ENCODE measurements at regions not wholly inside any gene's neighbourhood (a gene's known extent, or its start where the extent isn't known, plus 50 kb on each side); places are given as distances from the start of the nearest gene placed in this dataset.
"Not testable (repeated sequence)": the region's sequence is repeated elsewhere in the genome, so short reads cannot be mapped to it uniquely, and the experiment has no call there.

- no peaks in the 10 kb centered on the region for H3K4me1 Mint-ChIP-seq
- H3K27me3 Mint-ChIP-seq, result peaks cover 8% of the 10 kb centered on the region
- ATAC-seq, result no peak
- no peak overlapping the region for H3K4me3 Mint-ChIP-seq
- no peaks in the 10 kb centered on the region for H3K36me3 Mint-ChIP-seq
- H3K27ac Mint-ChIP-seq, result no peak overlapping the region
- no peaks in the 10 kb centered on the region for H3K9me3 Mint-ChIP-seq
These were observed 180.8 kb upstream of the ATP5MC3 start for GRCh38 chr2:175362331-175362730.

- no peaks in the 10 kb centered on the region for H3K36me3 Mint-ChIP-seq
- no peak overlapping the region for H3K4me3 Mint-ChIP-seq
- no peak for ATAC-seq
- H3K4me1 Mint-ChIP-seq, result no peaks in the 10 kb centered on the region
- H3K27me3 Mint-ChIP-seq, result no peaks in the 10 kb centered on the region
- H3K27ac Mint-ChIP-seq, result no peak overlapping the region
- H3K9me3 Mint-ChIP-seq, result no peaks in the 10 kb centered on the region
These were observed 178.2 kb upstream of the ATP5MC3 start for GRCh38 chr2:175359710-175360109.

GRCh38 chr2:175356901-175357300 is 175.4 kb upstream of the ATP5MC3 start:
- Mint-ChIP-seq H3K27ac (no peak overlapping the region), H3K4me1 (no peaks in the 10 kb centered on the region)

GRCh38 chr2:175355246-175355645 is 173.7 kb upstream of the ATP5MC3 start:
- no peaks in the 10 kb centered on the region for H3K36me3 Mint-ChIP-seq
- no peak overlapping the region for H3K4me3 Mint-ChIP-seq
- ATAC-seq, result no peak
- no peaks in the 10 kb centered on the region for H3K4me1 Mint-ChIP-seq
- no peaks in the 10 kb centered on the region for H3K9me3 Mint-ChIP-seq
- H3K27me3 Mint-ChIP-seq, result peaks cover 22% of the 10 kb centered on the region
- H3K27ac Mint-ChIP-seq, result no peak overlapping the region

More at GRCh38 chr2:175356901-175357300, 175.4 kb upstream of the ATP5MC3 start:
- no peak for ATAC-seq
- peaks cover 12% of the 10 kb centered on the region for H3K27me3 Mint-ChIP-seq
- H3K36me3 Mint-ChIP-seq, result no peaks in the 10 kb centered on the region
- no peaks in the 10 kb centered on the region for H3K9me3 Mint-ChIP-seq
- no peak overlapping the region for H3K4me3 Mint-ChIP-seq

GRCh38 chr2:175353275-175353674 is 171.8 kb upstream of the ATP5MC3 start:
- Mint-ChIP-seq H3K27ac (no peak overlapping the region), H3K4me3 (no peak overlapping the region), H3K9me3 (no peaks in the 10 kb centered on the region), H3K27me3 (peaks cover 33% of the 10 kb centered on the region), H3K4me1 (no peaks in the 10 kb centered on the region), H3K36me3 (no peaks in the 10 kb centered on the region)
- ATAC-seq, result no peak

- H3K27ac Mint-ChIP-seq, result no peak overlapping the region
- no peak for ATAC-seq
- H3K27me3 Mint-ChIP-seq, result peaks cover 49% of the 10 kb centered on the region
- H3K4me1 Mint-ChIP-seq, result no peaks in the 10 kb centered on the region
- no peaks in the 10 kb centered on the region for H3K36me3 Mint-ChIP-seq
- H3K4me3 Mint-ChIP-seq, result no peak overlapping the region
- no peaks in the 10 kb centered on the region for H3K9me3 Mint-ChIP-seq
These were observed 170.0 kb upstream of the ATP5MC3 start for GRCh38 chr2:175351512-175351911.

- Mint-ChIP-seq H3K4me3 (no peak overlapping the region), H3K27ac (no peak overlapping the region)
These were observed 168.6 kb upstream of the ATP5MC3 start for GRCh38 chr2:175350105-175350504.

GRCh38 chr2:175342085-175342484 is 160.6 kb upstream of the ATP5MC3 start:
- Mint-ChIP-seq H3K9me3 (peaks cover 30% of the 10 kb centered on the region), H3K27me3 (peaks cover 10% of the 10 kb centered on the region), H3K4me1 (no peaks in the 10 kb centered on the region), H3K36me3 (no peaks in the 10 kb centered on the region), H3K4me3 (no peak overlapping the region), H3K27ac (no peak overlapping the region)
- ATAC-seq, result no peak

More at GRCh38 chr2:175350105-175350504, 168.6 kb upstream of the ATP5MC3 start:
- no peak for ATAC-seq
- Mint-ChIP-seq H3K4me1 (no peaks in the 10 kb centered on the region), H3K9me3 (peaks cover under 1% of the 10 kb centered on the region), H3K27me3 (peaks cover 54% of the 10 kb centered on the region), H3K36me3 (no peaks in the 10 kb centered on the region)

- Mint-ChIP-seq H3K27me3 (no peaks in the 10 kb centered on the region), H3K36me3 (no peaks in the 10 kb centered on the region), H3K4me1 (no peaks in the 10 kb centered on the region), H3K4me3 (no peak overlapping the region), H3K9me3 (peaks cover under 1% of the 10 kb centered on the region), H3K27ac (no peak overlapping the region)
- ATAC-seq, result no peak
These were observed 148.7 kb upstream of the ATP5MC3 start for GRCh38 chr2:175330195-175330594.

- no peak overlapping the region for H3K27ac Mint-ChIP-seq
- no peaks in the 10 kb centered on the region for H3K36me3 Mint-ChIP-seq
- H3K9me3 Mint-ChIP-seq, result peaks cover 2% of the 10 kb centered on the region
- no peak for ATAC-seq
- H3K4me3 Mint-ChIP-seq, result no peak overlapping the region
- H3K4me1 Mint-ChIP-seq, result no peaks in the 10 kb centered on the region
- peaks cover 5% of the 10 kb centered on the region for H3K27me3 Mint-ChIP-seq
These were observed 145.3 kb upstream of the ATP5MC3 start for GRCh38 chr2:175326801-175327200.

GRCh38 chr2:175326164-175326563 is 144.7 kb upstream of the ATP5MC3 start:
- ATAC-seq, H3K36me3 Mint-ChIP-seq, H3K4me3 Mint-ChIP-seq, H3K9me3 Mint-ChIP-seq, H3K27ac Mint-ChIP-seq, H3K27me3 Mint-ChIP-seq, H3K4me1 Mint-ChIP-seq: not testable (repeated sequence)

GRCh38 chr2:175323162-175323561 is 141.7 kb upstream of the ATP5MC3 start:
- peaks cover 2% of the 10 kb centered on the region for H3K9me3 Mint-ChIP-seq
- H3K4me1 Mint-ChIP-seq, result no peaks in the 10 kb centered on the region
- H3K4me3 Mint-ChIP-seq, result no peak overlapping the region
- no peak overlapping the region for H3K27ac Mint-ChIP-seq
- no peaks in the 10 kb centered on the region for H3K36me3 Mint-ChIP-seq
- peaks cover 5% of the 10 kb centered on the region for H3K27me3 Mint-ChIP-seq
- ATAC-seq, result no peak

GRCh38 chr2:175318542-175318941 is 137.0 kb upstream of the ATP5MC3 start:
- no peak for ATAC-seq
- Mint-ChIP-seq H3K36me3 (no peaks in the 10 kb centered on the region), H3K9me3 (no peaks in the 10 kb centered on the region), H3K27ac (no peak overlapping the region), H3K4me1 (no peaks in the 10 kb centered on the region), H3K4me3 (no peak overlapping the region), H3K27me3 (peaks cover 11% of the 10 kb centered on the region)

- Mint-ChIP-seq H3K27me3 (peaks cover 10% of the 10 kb centered on the region), H3K4me3 (no peak overlapping the region), H3K36me3 (no peaks in the 10 kb centered on the region), H3K9me3 (no peaks in the 10 kb centered on the region), H3K4me1 (no peaks in the 10 kb centered on the region), H3K27ac (no peak overlapping the region)
- no peak for ATAC-seq
These were observed 136.2 kb upstream of the ATP5MC3 start for GRCh38 chr2:175317751-175318150.

- no peak overlapping the region for H3K27ac Mint-ChIP-seq
- no peak overlapping the region for H3K4me3 Mint-ChIP-seq
- ATAC-seq, result no peak
- no peaks in the 10 kb centered on the region for H3K4me1 Mint-ChIP-seq
- H3K9me3 Mint-ChIP-seq, result no peaks in the 10 kb centered on the region
- peaks cover 40% of the 10 kb centered on the region for H3K27me3 Mint-ChIP-seq
- no peaks in the 10 kb centered on the region for H3K36me3 Mint-ChIP-seq
These were observed 130.6 kb upstream of the ATP5MC3 start for GRCh38 chr2:175312137-175312536.

- Mint-ChIP-seq H3K27ac (no peak overlapping the region), H3K36me3 (no peaks in the 10 kb centered on the region), H3K9me3 (no peaks in the 10 kb centered on the region), H3K4me3 (no peak overlapping the region), H3K27me3 (peaks cover 35% of the 10 kb centered on the region), H3K4me1 (no peaks in the 10 kb centered on the region)
- ATAC-seq, result no peak
These were observed 129.4 kb upstream of the ATP5MC3 start for GRCh38 chr2:175310813-175311504.

All from stimulated activated memory B cell treated with anti-CD40 and anti-IgM and Interleukin-4, amounts not matched to agents 10 μg/mL and 1 μg/mL and 100 μg/mL, for 72 hours (primary cell).